Upper lobe of left lung (tissue), 4 donors: ENCODE measurements at regions not wholly inside any gene's neighbourhood (a gene's known extent, or its start where the extent isn't known, plus 50 kb on each side); places are given as distances from the start of the nearest gene placed in this dataset.
"Not testable (repeated sequence)": the region's sequence is repeated elsewhere in the genome, so short reads cannot be mapped to it uniquely, and the experiment has no call there.

Experiments used
- POLR2A ChIP-seq, 4 donors: fragments of 450-650 bp; IDR thresholded peaks; one replicate each; pipeline ENCODE4 v1.5.1; 2016 to 2017; ENCODE audit warnings: antibody characterized with exemption in 4 of 4, mild to moderate bottlenecking in 2 of 4
- TF ChIP-seq, protein P1 (sequence below), 6 experiments: fragments of 450-650 bp in 4 of 6; fragments of 200-600 bp in 2 of 6; sonication (generic) in 2 of 6; IDR thresholded peaks; one replicate each; pipeline ENCODE4 v1.5.1; 2016 to 2019; ENCODE audit warnings: antibody characterized with exemption in 6 of 6

DNA sequence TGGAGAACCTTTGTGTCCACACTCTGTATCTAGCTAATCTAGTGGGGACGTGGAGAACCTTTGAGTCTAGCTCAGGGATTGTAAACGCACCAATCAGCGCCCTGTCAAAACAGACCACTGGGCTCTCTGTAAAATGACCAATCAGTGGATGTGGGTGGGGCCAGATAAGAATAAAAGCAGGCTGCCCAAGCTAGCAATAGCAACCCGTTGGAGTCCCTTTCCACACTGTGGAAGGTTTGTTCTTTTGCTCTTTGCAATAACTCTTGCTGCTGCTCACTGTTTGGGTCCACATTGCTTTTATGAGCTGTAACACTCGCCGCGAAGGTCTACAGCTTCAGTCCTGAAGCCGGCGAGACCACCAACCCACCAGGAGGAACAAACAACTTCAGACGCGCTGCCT lies 187.7 kb upstream of the NLRP1 start:
- TF ChIP-seq, protein P1, sequence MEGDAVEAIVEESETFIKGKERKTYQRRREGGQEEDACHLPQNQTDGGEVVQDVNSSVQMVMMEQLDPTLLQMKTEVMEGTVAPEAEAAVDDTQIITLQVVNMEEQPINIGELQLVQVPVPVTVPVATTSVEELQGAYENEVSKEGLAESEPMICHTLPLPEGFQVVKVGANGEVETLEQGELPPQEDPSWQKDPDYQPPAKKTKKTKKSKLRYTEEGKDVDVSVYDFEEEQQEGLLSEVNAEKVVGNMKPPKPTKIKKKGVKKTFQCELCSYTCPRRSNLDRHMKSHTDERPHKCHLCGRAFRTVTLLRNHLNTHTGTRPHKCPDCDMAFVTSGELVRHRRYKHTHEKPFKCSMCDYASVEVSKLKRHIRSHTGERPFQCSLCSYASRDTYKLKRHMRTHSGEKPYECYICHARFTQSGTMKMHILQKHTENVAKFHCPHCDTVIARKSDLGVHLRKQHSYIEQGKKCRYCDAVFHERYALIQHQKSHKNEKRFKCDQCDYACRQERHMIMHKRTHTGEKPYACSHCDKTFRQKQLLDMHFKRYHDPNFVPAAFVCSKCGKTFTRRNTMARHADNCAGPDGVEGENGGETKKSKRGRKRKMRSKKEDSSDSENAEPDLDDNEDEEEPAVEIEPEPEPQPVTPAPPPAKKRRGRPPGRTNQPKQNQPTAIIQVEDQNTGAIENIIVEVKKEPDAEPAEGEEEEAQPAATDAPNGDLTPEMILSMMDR (IDR thresholded peaks at IDR 0.05), result not testable (repeated sequence)
- not testable (repeated sequence) for TF ChIP-seq POLR2A (IDR thresholded peaks at IDR 0.05)
